Adrenal gland (tissue), 5 donors: ENCODE measurements at regions not wholly inside any gene's neighbourhood (a gene's known extent, or its start where the extent isn't known, plus 50 kb on each side); places are given as distances from the start of the nearest gene placed in this dataset.
"Not testable (repeated sequence)": the region's sequence is repeated elsewhere in the genome, so short reads cannot be mapped to it uniquely, and the experiment has no call there.

Source experiments
- CTCF ChIP-seq, 6 experiments: fragments of 450-650 bp in 4 of 6; fragments of 200-600 bp in 2 of 6; sonication (generic) in 1 of 6; IDR thresholded peaks; 1 replicate in 5 of 6; 2 replicates in 1 of 6; pipeline versions ENCODE4 v1.5.1 to v1.8.0; 2016 to 2021; ENCODE audit warnings: antibody characterized with exemption in 6 of 6, mild to moderate bottlenecking in 2 of 6, moderate library complexity in 1 of 6
- POLR2A ChIP-seq, 2 donors: fragments of 450-650 bp; IDR thresholded peaks; one replicate each; pipeline ENCODE4 v1.6.1; 2017; ENCODE audit warnings: antibody characterized with exemption in 2 of 2, mild to moderate bottlenecking in 2 of 2, moderate library complexity in 1 of 2
- donor health status: DM: no; HTN: no; CAD: no.

- not testable (repeated sequence) for TF ChIP-seq CTCF, POLR2A (IDR thresholded peaks at IDR 0.05)
Measured at GRCh38 chr1:120641014-120641302, 82.8 kb upstream of the NBPF26 start.
